Fibroblast of lung (primary cell): ENCODE measurements at regions not wholly inside any gene's neighbourhood (a gene's known extent, or its start where the extent isn't known, plus 50 kb on each side); places are given as distances from the start of the nearest gene placed in this dataset.

Experiments
- CTCF ChIP-seq, 2 donors: IDR thresholded peaks in 1 of 2; conservative IDR thresholded peaks in 1 of 2; 1 replicate in 1 of 2; 2 replicates in 1 of 2; pipeline ENCODE4 v1.5.1; 2011 to 2012; ENCODE audit warnings: low read length in 2 of 2, control low read depth in 1 of 2, inconsistent platforms in 1 of 2, low read depth in 1 of 2, mild to moderate bottlenecking in 1 of 2
- EZH2 ChIP-seq: IDR thresholded peaks from 2 replicates; pipeline ENCODE4 v1.5.1; 2012; ENCODE audit warnings: low read length, control low read depth, mild to moderate bottlenecking; ENCODE audit errors: missing control alignments

- TF ChIP-seq CTCF (conservative IDR thresholded peaks at IDR 0.05 in 1 of 2, IDR thresholded peaks at IDR 0.05 in 1 of 2; ENCODE audit: low read depth in 1 of 2, low read length in 2 of 2), result no peak
- no peak for TF ChIP-seq EZH2
These were observed 97.2 kb upstream of the C3orf80 start for GRCh38 chr3:160128056-160128455.
